PC-9 (cell line): ENCODE measurements at regions not wholly inside any gene's neighbourhood (a gene's known extent, or its start where the extent isn't known, plus 50 kb on each side); places are given as distances from the start of the nearest gene placed in this dataset.

Experiments
- BruUV-seq: library from RNA; stranded (reverse); fragments of 400-500 nt; replicated peaks from 2 replicates; lab custom pipeline; 2021; lab: Mats Ljungman, UMichigan
- CTCF ChIA-PET: fragments of 300-600 bp; sonication (Branson Sonifier 250); formaldehyde crosslinking; loops from one replicate; lab custom pipeline; 2022; ENCODE audit warnings: antibody characterized with exemption; lab: Charles Lee
- POLR2A ChIA-PET: fragments of 300-600 bp; sonication (Branson Sonifier 250); formaldehyde crosslinking; loops from one replicate; lab custom pipeline; 2022; ENCODE audit warnings: antibody characterized with exemption; ENCODE audit not compliant: unreplicated experiment; lab: Charles Lee
- DNase-seq, 2 experiments: peaks; one replicate each; pipeline versions ENCODE4 v3.0.0 to v3.0.0-alpha.2; 2015 to 2022; ENCODE audit warnings: mixed read lengths in 1 of 2
- H2AFZ ChIP-seq: fragments of 200-600 bp; sonication (generic); 2 replicates; pipeline ENCODE4 v1.8.1; 2017; ENCODE audit warnings: antibody characterized with exemption
- H3F3A ChIP-seq: fragments of 200-600 bp; sonication (generic); 2 replicates; pipeline ENCODE4 v1.8.1; 2017; ENCODE audit warnings: antibody characterized with exemption, mild to moderate bottlenecking, low read depth; ENCODE audit not compliant: insufficient read depth
- H3K27ac ChIP-seq: fragments of 200-600 bp; sonication (generic); 2 replicates; pipeline ENCODE4 v1.6.1; 2016; ENCODE audit warnings: mixed run types
- H3K27me3 ChIP-seq: fragments of 200-600 bp; sonication (generic); 2 replicates; pipeline ENCODE4 v1.6.1; 2016; ENCODE audit warnings: low read depth, mixed run types; ENCODE audit not compliant: insufficient read depth
- H3K36me3 ChIP-seq: fragments of 200-600 bp; sonication (generic); 2 replicates; pipeline ENCODE4 v1.6.1; 2016; ENCODE audit warnings: low read depth, mixed run types
- H3K4me1 ChIP-seq: fragments of 200-600 bp; sonication (generic); replicated peaks from 2 replicates; pipeline ENCODE4 v1.6.1; 2016; ENCODE audit warnings: mixed run types; ENCODE audit not compliant: insufficient read depth
- H3K4me2 ChIP-seq: fragments of 200-600 bp; sonication (generic); 2 replicates; pipeline ENCODE4 v1.6.1; 2017; ENCODE audit warnings: mixed run types
- H3K4me3 ChIP-seq: fragments of 200-600 bp; sonication (generic); 2 replicates; pipeline ENCODE4 v1.6.1; 2016; ENCODE audit warnings: mixed run types
- H3K79me2 ChIP-seq: fragments of 200-600 bp; sonication (generic); 2 replicates; pipeline ENCODE4 v1.6.1; 2017; ENCODE audit warnings: low read depth, mixed run types
- H3K9me2 ChIP-seq: fragments of 200-600 bp; sonication (generic); 2 replicates; pipeline ENCODE4 v1.8.1; 2017; ENCODE audit warnings: mild to moderate bottlenecking; ENCODE audit not compliant: insufficient read depth
- H3K9me3 ChIP-seq: fragments of 200-600 bp; sonication (generic); 2 replicates; pipeline ENCODE4 v1.8.1; 2016; ENCODE audit warnings: low read depth; ENCODE audit not compliant: insufficient read depth
- H4K20me1 ChIP-seq: fragments of 200-600 bp; sonication (generic); 2 replicates; pipeline ENCODE4 v1.8.1; 2017; ENCODE audit not compliant: insufficient read depth
- EZH2 ChIP-seq: fragments of 200-600 bp; sonication (generic); IDR thresholded peaks from 2 replicates; pipeline ENCODE4 v1.8.0; 2017; ENCODE audit warnings: antibody characterized with exemption, low read depth
- intact Hi-C: fragments of 100-400 bp; cut with micrococcal nuclease; formaldehyde crosslinking; loops from one replicate; pipeline ENCODE4 v1.10.0; 2022; ENCODE audit not compliant: unreplicated experiment
- TF ChIP-seq, protein P1 (sequence below): fragments of 200-600 bp; sonication (generic); conservative IDR thresholded peaks from 2 replicates; pipeline ENCODE4 v1.6.1; 2017; ENCODE audit warnings: mixed run types, antibody characterized with exemption, mild to moderate bottlenecking, moderate library complexity

DNA sequence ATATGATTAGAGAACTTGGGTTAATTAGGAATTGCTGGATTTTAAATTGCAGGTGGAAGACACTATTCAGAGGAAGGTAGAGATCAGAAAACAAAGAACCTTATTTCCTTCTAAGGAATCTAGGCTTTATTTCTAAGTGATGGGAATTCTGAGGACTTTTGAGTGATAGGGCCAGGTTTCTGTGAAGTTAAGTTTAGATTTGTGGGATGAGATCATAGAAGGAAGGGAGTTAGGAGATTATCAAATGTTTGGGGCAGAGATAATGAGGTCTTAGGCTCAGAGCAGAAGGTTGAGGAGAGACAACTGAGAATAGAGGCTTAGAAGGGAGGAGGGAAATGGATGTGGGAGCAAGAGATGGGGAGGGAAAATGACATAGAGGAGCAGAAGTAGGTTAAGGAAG, 109.7 kb upstream of the MMS22L start:
- Histone ChIP-seq H3K4me1 (no peaks in the 10 kb centered on the region), H3K4me3 (no peak overlapping the region), H3K27me3 (no peaks in the 10 kb centered on the region), H2AFZ (no peak overlapping the region), H3K36me3 (no peaks in the 10 kb centered on the region), H3F3A (no peaks in the 10 kb centered on the region), H3K4me2 (no peak overlapping the region), H4K20me1 (no peaks in the 10 kb centered on the region), H3K27ac (no peak overlapping the region), H3K9me3 (no peaks in the 10 kb centered on the region), H3K79me2 (no peaks in the 10 kb centered on the region), H3K9me2 (no peaks in the 10 kb centered on the region)
- no TSS peak for BruUV-seq
- CTCF ChIA-PET, result no interaction called here
- TF ChIP-seq, protein P1, sequence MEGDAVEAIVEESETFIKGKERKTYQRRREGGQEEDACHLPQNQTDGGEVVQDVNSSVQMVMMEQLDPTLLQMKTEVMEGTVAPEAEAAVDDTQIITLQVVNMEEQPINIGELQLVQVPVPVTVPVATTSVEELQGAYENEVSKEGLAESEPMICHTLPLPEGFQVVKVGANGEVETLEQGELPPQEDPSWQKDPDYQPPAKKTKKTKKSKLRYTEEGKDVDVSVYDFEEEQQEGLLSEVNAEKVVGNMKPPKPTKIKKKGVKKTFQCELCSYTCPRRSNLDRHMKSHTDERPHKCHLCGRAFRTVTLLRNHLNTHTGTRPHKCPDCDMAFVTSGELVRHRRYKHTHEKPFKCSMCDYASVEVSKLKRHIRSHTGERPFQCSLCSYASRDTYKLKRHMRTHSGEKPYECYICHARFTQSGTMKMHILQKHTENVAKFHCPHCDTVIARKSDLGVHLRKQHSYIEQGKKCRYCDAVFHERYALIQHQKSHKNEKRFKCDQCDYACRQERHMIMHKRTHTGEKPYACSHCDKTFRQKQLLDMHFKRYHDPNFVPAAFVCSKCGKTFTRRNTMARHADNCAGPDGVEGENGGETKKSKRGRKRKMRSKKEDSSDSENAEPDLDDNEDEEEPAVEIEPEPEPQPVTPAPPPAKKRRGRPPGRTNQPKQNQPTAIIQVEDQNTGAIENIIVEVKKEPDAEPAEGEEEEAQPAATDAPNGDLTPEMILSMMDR, result no peak
- TF ChIP-seq EZH2, result no peak
- intact Hi-C loops, result loop anchor here (10.0 kb wide), 1 partner anchor 498 kb away; the partner anchor contains the start of gene NDUFAF4
- POLR2A ChIA-PET, result no interaction called here
- DNase-seq, result no peak

GRCh38 chr6:97394160-97394748, 111.2 kb upstream of the MMS22L start:
- no peak overlapping the region for H3K4me2 ChIP-seq
- no peaks in the 10 kb centered on the region for H3K9me2 ChIP-seq
- no peaks in the 10 kb centered on the region for H4K20me1 ChIP-seq
- intact Hi-C loops, result loop anchor here (1.0 to 10.0 kb wide), 3 partner anchors 208 to 499 kb away; partner anchors contain the start of gene NDUFAF4
- POLR2A ChIA-PET, result no interaction called here
- peak; percentile 15 to 52 for DNase-seq
- H3F3A ChIP-seq, result no peaks in the 10 kb centered on the region
- H3K4me1 ChIP-seq, result no peaks in the 10 kb centered on the region
- no peak overlapping the region for H2AFZ ChIP-seq
- H3K4me3 ChIP-seq, result no peak overlapping the region
- H3K27ac ChIP-seq, result no peak overlapping the region
- no peaks in the 10 kb centered on the region for H3K27me3 ChIP-seq
- no peaks in the 10 kb centered on the region for H3K36me3 ChIP-seq
- CTCF ChIA-PET, result interaction anchor here (0.6 to 1.3 kb wide), 3 partner anchors 179 to 661 kb away, joined by 4 to 6 read pairs (median 6); no protein-coding TSS in a partner anchor
- no peaks in the 10 kb centered on the region for H3K79me2 ChIP-seq
- H3K9me3 ChIP-seq, result no peaks in the 10 kb centered on the region
- no TSS peak for BruUV-seq
- TF ChIP-seq, protein P1, result peak; percentile 96
- no peak for TF ChIP-seq EZH2

DNA sequence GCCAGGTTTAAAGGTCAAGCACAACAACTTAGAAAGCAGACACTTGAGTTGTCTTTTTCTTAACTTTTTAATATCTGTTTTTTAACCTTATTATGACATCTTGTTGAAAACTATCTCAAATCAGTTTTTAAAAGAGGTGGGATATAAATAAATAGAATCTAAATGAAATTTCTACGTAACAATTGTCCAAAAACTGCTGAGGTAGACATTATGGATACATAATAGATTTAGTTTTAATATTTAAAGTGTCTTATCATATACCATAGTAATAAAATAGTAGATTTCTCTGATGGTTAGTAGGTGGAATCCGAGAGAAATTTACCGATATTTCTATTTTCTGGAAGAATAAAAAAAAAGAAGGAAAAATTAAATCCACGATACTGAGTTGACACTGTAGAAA, 113.9 kb upstream of the MMS22L start:
- H3K9me2 ChIP-seq, result no peaks in the 10 kb centered on the region
- TF ChIP-seq EZH2, result no peak
- H4K20me1 ChIP-seq, result no peaks in the 10 kb centered on the region
- H3K27me3 ChIP-seq, result no peaks in the 10 kb centered on the region
- no peak overlapping the region for H3K4me2 ChIP-seq
- intact Hi-C loops, result loop anchor here (5.0 to 10.0 kb wide), 2 partner anchors 115 to 502 kb away; partner anchors contain the start of genes MMS22L and NDUFAF4
- ChIA-PET POLR2A (no interaction called here), CTCF (no interaction called here)
- no peak overlapping the region for H3K4me3 ChIP-seq
- H2AFZ ChIP-seq, result no peak overlapping the region
- no peaks in the 10 kb centered on the region for H3K36me3 ChIP-seq
- DNase-seq, result no peak
- H3K79me2 ChIP-seq, result no peaks in the 10 kb centered on the region
- H3F3A ChIP-seq, result no peaks in the 10 kb centered on the region
- no TSS peak for BruUV-seq
- no peaks in the 10 kb centered on the region for H3K4me1 ChIP-seq
- H3K9me3 ChIP-seq, result no peaks in the 10 kb centered on the region
- no peak overlapping the region for H3K27ac ChIP-seq
